IPS-NIHi11 (cell line): ENCODE measurements at regions not wholly inside any gene's neighbourhood (a gene's known extent, or its start where the extent isn't known, plus 50 kb on each side); places are given as distances from the start of the nearest gene placed in this dataset.
A peak's percentile ranks its signal among the peaks of the same experiment; 100 is the strongest.
"Not testable (repeated sequence)": the region's sequence is repeated elsewhere in the genome, so short reads cannot be mapped to it uniquely, and the experiment has no call there.

ENCODE experiments used
- DNase-seq: peaks from one replicate; pipeline ENCODE4 v3.0.0; 2012; ENCODE audit warnings: mixed read lengths, low spot score

- DNase-seq = no peak
These were observed 55.9 kb upstream of the ALB start for GRCh38 chr4:73348185-73348584.

DNA sequence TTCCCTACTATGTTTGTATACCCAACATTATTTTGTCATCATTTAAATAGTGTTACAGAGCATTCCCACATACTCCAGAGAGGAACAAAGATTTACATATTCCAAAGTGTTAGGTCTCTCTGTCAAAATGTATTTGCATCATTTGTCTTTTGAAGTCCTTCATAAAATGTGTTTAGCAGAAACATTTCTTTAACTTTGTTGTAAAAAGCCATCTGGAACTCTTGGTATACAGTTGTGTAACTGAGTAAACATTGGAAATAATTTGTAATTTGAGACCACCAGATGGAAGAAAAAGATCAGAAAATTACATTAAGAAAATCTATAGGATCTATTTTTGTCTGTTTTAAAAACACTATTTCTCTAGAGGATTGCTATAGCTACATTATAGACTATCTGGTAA lies 56.6 kb upstream of the ALB start:
- DNase-seq = no peak

- DNase-seq = no peak
These were observed 58.6 kb upstream of the ALB start for GRCh38 chr4:73345399-73345975.

- no peak for DNase-seq
These were observed 60.0 kb upstream of the ALB start for GRCh38 chr4:73344106-73344505.

GRCh38 chr4:73343432-73343831 lies 60.7 kb upstream of the ALB start:
- DNase-seq = no peak

DNA sequence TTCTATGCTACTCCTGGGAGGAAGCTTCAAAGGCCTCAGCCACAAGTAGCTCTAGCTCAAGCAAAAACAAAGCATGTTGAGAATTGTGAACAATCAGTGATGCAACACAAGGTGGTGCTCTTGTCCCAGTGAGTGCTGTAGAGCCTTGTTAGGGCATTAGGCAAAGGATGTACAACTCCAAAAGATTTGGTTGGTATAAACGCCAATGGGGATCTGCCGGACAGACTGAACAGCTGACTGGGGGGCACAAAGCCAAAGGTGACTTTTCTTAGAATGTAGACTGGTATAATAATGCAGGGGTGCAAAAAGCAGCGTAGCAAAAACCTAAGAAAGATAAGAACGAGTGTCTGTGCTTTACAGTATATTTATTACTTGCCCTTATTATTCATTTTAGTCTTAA lies 62.6 kb upstream of the ALB start:
- DNase-seq = peak; percentile 46

GRCh38 chr4:73340917-73341316 lies 63.2 kb upstream of the ALB start:
- no peak for DNase-seq

DNA sequence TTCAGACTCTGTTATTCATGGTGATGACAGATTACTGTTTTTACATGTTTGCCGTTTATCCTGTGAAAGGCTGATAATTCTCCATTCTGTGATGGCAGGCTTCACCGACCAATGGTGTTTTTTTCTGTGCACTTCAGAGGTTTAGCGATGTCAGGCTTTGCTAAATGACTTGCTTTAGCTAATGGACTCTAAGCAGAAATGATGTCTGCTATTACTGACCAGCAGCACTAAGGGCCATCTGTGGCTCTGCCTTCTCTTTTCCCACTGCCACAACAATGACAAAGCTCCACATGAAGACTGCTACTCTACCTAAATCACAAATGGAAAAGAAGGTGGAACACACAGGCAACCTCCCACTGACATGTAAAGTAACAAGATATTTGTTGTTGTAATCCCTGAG lies 68.4 kb upstream of the ALB start:
- DNase-seq = no peak

DNA sequence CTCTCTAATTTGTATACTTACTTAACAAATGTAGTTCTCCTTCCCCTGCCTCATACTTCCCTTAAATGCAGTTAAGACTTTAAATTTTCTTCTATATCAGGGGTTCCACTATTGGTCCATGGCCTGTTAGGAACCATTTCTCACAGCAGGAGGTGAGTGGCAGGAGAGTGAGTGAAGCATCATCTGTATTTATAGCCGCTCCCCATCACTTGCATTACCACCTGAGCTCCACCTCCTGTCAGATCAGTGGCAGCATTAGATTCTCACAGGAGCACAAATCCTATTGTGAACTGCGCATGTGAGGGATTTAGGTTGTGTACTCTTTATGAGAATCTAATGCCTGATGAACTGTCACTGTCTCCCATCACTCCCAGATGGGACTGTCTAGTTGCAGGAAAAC lies 72.1 kb upstream of the ALB start:
- DNase-seq = not testable (repeated sequence)

- no peak for DNase-seq
These were observed 70.7 kb upstream of the ANKRD17 start for GRCh38 chr4:73329300-73329699.

GRCh38 chr4:73325776-73326175 lies 67.2 kb upstream of the ANKRD17 start:
- not testable (repeated sequence) for DNase-seq

DNA sequence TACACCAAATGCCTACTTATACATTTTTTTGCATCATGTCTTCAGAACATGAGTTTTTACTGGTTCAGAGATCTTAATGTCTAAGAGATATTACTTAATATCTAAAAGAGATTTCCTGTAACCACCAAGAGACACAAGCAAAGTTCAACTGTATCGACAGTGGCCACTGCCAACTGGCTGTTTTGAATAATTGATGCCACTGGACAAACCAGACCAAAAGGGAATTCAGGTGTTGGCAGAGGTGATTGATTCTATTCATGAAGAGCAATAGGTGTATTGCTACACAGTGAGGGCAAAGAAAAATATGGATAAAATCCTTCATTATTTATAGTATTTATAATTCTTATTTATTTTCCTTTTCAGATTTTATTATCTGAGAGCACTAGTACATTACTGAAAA lies 58.5 kb upstream of the ANKRD17 start:
- DNase-seq = no peak

DNA sequence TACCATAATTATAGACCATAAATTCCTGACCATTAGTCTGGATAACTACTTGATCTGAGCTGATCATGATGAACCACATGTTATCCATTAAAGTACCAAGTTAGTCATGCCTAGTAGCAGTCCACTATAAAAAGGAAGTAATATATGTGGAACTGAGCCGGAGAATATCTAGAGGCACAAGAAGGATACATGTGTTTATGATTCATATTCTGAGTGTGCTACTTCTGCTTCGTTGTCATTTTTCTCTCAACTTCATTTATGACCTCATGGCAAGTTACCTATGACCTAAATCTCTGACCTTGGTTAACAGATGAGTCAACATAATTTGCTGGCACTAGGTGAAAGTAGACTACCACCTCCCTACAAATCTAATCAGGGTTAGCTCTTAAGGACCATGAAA lies 56.5 kb upstream of the ANKRD17 start:
- no peak for DNase-seq

GRCh38 chr4:73312967-73313366 lies 54.4 kb upstream of the ANKRD17 start:
- DNase-seq = no peak

- no peak for DNase-seq
These were observed 52.8 kb upstream of the ANKRD17 start for GRCh38 chr4:73311428-73311827.

GRCh38 chr4:73309211-73309610 lies 50.6 kb upstream of the ANKRD17 start:
- no peak for DNase-seq
